CD4-positive, alpha-beta T cell treated with Interleukin-4 for 1 hour (primary cell): ENCODE measurements at regions not wholly inside any gene's neighbourhood (a gene's known extent, or its start where the extent isn't known, plus 50 kb on each side); places are given as distances from the start of the nearest gene placed in this dataset.
"Not testable (repeated sequence)": the region's sequence is repeated elsewhere in the genome, so short reads cannot be mapped to it uniquely, and the experiment has no call there.

Source experiments
- DNase-seq, 2 donors: peaks; one replicate each; pipeline ENCODE4 v3.0.0-alpha.2; 2020 to 2022

DNA sequence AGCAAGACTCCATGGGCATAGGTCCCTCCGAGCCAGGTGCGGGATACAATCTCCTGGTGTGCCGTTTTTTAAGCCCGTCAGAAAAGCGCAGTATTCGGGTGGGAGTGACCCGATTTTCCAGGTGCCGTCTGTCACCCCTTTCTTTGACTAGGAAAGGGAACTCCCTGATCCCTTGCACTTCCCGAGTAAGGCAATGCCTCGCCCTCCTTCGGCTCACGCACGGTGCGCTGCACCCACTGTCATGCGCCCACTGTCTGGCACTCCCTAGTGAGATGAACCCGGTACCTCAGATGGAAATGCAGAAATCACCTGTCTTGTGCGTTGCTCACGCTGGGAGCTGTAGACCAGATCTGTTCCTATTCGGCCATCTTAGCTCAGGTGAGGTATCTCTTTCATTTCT, 344.1 kb upstream of the ZNF32 start:
- not testable (repeated sequence) for DNase-seq

- no peak for DNase-seq
Observed at GRCh38 chr10:43986374-43986773, 337.7 kb upstream of the ZNF32 start.

- DNase-seq, result no peak
Observed at GRCh38 chr10:43985941-43986340, 337.3 kb upstream of the ZNF32 start.

GRCh38 chr10:43983856-43984271, 335.2 kb upstream of the ZNF32 start:
- DNase-seq, result no peak

- DNase-seq, result no peak
Observed at GRCh38 chr10:43983405-43983804, 334.7 kb upstream of the ZNF32 start.

DNA sequence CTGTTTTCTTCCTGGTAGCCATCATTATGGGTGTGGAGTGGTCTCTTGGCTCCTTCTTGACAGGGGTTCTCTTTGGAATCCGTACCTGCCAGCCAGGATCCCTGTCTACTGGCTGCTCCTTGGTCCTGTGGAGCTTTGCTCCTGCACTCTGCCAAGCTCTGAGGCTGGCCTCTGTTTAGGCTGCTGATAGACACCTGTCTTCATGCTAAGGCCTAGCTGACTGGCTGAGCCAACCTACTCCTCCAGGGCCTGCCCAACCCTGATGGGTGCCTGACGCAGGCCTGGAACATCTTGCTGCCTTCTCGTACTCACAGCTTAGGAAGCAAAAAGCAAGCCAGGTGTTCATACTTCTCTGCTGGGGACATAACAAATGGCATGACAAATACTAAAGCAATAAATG, 333.6 kb upstream of the ZNF32 start:
- no peak for DNase-seq

DNA sequence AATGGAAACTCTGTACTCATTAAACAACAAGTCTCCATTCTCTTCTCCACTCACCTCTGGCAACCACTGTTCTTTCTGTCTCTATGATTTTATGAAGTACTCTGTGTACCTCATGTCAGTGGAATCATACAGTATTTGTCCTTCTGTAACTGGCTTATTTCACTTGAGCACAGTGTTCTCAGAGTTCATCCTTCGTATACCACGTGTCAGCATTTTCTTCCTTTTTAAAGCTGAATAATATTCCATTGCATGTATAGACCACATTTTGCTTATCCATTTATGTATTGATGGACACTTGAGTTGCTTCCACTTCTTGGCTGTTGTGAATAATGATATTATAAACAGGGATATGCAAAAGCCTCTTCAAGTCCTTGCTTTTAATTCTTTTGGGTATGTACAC, 333.0 kb upstream of the ZNF32 start:
- DNase-seq, result no peak

DNA sequence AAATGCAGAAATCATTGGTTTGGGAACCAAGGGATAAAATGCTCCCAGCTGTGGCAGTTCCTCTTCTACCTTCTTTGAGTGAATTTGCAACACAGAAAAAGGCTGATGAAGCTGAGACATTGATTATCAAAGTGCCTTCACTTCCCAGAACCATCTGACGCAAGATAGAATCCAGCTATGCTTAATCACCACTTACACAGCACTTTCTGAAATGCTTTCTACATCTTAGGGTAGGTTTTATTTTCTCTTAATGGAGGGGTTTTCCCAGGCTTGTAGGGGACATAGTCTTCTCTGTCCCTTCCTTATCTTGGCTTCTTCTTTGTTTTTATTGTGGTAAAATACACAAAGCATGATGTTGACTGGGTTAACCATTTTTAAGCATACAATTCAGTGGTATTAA, 332.6 kb upstream of the ZNF32 start:
- DNase-seq, result no peak

- DNase-seq, result no peak
Observed at GRCh38 chr10:43980715-43981114, 332.0 kb upstream of the ZNF32 start.

DNA sequence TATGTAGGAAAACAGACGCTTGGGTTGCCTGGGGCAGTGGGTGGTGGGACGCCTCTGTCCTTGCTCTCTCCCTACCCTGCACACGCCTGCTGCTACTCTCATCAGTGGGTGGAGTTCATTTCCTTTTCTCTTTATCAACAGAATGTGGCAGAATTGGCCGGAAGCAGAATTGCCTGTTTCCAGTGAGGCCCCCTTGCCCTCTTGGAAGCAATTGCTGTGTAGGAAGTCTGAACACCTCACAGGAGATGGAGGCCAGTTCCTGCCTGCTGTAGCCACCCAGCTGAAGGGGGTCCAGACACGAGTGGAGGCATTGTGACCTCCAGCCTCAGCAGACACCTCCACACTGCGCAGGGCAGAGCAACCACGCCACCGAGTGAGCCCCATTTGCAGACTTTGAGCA, 331.6 kb upstream of the ZNF32 start:
- no peak for DNase-seq

DNA sequence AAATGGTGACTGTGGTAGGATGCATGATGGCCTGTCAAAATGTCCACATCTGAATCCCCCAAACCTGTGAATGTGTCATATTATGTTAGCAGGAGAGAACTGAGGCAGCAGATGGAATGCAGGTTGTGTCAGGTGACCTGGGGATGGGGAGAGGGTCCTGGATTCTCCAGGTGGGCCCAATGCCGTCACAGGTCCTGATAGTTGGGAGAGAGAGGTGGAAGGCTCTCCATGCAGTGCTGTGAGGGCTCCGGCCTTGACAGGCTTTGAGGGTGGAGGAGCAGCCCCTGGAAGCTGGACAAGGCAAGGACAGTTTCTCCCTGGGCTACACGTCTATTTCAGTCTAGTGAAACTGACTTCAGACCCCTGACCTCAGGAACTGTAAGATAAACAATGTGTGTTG, 330.9 kb upstream of the ZNF32 start:
- no peak for DNase-seq

GRCh38 chr10:43978936-43979335, 330.3 kb upstream of the ZNF32 start:
- DNase-seq, result no peak

DNA sequence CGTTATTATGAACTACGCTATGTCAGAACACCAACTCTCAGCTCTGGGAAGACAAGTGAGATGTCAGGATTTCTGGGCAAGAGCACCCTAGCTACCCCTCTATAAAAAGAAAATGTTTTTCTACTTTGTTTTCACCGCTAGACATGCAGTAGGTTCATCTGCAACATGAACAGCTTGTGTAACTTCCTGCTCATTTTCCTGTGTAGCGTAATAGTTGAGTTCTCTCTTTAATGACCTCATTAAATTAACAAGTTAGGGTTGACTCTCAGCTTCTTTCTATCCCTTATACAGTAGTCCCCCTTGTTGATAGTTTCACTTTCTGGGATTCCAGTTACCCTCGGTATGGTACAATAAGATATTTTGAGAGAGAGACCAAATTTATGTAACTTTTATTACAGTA, 329.4 kb upstream of the ZNF32 start:
- no peak for DNase-seq

DNA sequence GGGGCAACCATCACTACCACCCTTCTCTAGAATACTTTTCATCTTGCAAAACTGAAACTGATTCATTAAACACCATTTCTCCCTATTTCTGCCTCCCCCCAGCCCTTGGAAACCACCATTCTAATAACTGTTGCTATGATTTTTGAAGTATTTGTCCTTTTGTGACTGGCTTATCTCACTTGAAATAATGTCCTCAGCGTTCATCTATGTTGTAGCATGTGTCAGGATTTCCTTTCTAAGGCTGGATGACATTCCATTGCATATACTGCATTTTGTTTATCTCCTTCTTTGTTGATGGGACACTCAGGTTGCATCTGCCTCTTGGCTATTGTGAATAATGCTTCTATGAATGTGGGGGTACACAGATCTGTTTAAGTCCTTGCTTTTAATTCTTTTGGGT, 327.6 kb upstream of the ZNF32 start:
- DNase-seq, result no peak

- no peak for DNase-seq
Observed at GRCh38 chr10:43973801-43974200, 325.1 kb upstream of the ZNF32 start.

DNA sequence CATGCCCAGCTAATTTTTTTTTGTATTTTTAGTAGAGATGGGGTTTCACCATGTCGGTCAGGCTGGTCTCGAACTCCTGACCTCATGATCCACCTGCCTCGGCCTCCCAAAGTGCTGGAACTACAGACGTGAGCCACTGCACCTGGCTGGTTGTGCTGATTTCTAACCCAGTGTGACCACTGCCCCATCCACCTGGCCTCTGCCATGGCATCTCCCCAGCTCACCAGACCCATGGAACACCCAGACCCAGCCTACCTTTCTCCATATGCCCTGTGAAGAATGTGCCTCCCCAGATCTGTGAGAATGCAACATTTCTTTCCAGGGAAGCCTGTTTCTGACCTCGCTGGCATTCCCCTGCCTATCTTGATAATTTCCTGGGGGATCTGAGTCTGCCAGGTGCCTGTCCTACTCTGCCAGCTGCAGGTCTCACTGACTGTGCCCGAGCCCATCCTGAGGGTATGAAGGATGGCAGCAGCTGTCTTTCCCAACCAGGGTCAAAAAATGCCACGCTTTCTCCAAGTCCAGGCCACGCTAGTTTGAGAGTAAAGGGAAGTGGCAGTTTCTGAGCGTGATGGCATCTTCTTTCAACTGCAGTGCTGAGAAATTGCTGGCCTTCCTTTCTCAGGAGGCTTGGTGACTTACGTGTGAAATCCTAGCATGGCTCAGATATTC, 324.4 kb upstream of the ZNF32 start:
- DNase-seq, result no peak

DNA sequence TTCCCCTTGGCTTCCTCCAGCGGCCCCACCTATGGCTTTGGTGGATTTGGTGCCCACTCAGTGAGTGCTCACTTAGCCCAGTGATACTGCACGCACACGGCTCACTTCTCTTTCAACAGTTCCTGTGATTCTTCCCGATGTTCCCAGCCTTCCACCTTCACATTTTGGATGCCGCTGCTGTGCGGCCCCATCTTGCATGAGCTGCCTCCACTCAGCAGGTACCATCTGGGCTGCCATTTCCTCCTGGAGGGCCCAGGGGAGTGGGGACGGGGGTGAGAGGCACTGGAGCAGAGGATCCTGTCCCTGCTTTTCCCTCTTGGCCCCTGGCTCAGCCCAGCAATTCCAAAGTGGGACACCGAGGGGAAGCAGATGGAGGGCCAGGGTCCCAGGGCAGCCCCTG, 323.3 kb upstream of the ZNF32 start:
- DNase-seq, result no peak

- no peak for DNase-seq
Observed at GRCh38 chr10:43971306-43971705, 322.6 kb upstream of the ZNF32 start.

DNA sequence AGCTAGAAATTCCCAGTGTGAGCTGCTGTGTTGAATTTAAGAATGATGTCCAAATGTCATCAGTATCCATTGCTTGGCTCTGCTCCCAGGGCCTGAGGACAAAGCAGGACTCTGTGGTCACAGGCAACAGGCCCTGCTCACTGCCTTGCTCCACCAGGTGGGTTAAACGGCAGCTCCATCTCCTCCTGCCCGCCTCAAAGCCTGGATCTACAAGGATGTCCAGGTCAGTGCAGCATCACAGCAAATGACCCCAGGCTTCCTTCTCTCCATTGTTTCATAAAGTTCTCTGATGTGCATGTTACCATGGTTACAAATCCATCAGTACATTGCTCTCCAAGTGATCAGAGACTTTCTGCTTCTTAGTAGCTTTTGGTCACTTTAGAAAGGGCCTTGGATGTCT, 322.0 kb upstream of the ZNF32 start:
- DNase-seq, result no peak

DNA sequence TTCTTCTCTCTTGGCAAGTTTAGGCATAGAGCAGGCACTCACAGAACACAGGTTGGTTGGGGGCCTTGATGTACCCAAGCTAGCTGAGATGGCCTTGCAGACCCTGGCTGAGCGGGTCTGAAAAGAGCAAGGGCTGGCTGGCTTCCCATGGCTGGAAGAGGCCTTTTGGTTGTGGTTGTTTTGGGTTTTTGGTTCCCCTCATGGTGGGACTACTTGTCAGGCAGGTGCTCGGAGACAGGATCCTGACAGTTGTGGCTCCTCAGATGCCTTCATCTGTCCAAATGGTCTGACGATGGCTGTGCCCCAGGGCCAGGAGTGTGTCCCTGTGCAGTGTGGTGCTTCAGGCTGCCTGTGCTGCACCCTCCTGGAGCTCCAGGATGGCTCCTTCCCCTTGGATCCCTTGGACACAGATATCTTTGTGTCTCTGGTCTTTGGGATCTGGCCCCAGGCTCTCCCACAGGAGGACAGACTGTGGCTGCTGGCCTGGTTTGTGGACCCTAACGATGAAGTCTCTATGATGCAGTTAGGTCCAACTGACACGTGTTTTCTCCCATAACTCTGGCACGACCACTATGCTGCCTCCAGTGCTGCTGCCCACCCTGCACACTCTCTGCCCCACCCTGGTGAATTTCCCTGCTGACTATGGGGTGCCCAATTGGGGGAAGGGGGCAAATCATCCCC, 321.5 kb upstream of the ZNF32 start:
- DNase-seq, result no peak

GRCh38 chr10:43969506-43969905, 320.8 kb upstream of the ZNF32 start:
- DNase-seq, result no peak

DNA sequence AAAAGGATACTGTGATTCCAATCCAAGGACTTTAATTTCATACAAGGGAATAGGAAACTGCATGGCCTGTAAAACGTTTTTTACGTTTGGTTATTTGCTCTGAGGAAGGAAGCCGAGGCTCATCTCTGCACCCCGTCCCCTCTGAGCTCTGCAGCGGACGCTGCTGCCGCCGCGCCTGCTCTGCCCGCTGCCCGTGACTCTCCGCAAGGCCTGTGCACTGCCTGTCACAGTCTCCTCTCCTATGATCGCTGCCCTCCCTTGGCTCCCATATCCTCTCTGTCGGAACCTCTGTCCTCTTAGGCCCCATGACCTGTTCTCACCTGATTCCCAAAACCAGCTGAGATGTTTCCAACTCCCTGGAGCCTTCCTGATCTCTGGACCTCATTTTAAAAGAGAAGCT, 320.3 kb upstream of the ZNF32 start:
- no peak for DNase-seq

DNA sequence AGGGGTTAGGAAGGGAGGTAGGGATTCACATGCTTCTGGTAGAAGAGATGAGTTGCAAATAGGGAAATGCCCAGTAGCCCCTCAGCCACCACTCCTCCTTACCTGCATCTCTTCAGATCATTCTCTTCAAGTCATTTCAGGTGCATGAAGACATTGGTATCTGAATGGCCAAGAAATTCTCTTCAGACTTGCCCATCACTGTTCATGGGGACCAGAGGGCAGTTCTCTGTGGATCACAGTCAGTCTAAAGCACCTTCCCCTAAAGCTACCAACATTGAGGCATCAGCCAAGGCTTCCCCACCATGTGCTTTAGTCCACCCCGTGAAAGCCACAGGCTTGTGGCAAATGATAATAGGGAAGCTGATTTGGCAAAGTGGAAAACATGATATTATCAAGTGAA, 319.4 kb upstream of the ZNF32 start:
- DNase-seq, result no peak

- no peak for DNase-seq
Observed at GRCh38 chr10:43966571-43966965, 317.9 kb upstream of the ZNF32 start.

DNA sequence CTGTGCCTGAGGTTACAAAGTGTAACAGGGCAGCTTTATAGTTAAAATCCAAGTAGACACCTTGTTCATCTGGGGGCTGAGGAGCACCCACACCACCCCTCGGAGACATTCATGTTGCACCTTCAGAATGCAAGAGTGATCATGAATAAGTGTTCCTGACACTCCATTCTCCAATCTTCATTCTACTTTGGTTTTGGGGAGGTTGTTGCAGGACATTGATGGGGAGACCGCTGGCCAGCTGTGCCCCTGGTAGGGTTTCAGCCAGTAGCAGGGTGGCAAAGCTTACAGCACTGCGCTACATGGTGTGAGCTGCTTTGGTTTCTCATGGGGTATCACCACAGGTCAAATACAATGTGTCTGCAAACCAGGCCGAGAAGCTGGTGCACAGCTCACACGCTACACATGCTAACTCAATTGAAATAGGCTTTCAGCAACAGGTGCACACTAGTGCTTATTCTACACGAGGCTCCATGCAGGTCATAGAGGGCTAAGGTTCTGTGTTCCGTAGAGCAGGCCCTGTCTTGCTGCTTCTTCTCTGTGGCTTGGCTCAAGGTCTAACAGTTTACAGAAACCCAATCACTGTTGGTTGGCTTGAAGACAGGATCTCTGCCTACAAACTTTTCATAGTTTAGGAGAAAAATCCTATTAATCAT, 317.4 kb upstream of the ZNF32 start:
- DNase-seq, result no peak
